IPS DF 6.9 (cell line): ENCODE measurements at regions not wholly inside any gene's neighbourhood (a gene's known extent, or its start where the extent isn't known, plus 50 kb on each side); places are given as distances from the start of the nearest gene placed in this dataset.
"Not testable (repeated sequence)": the region's sequence is repeated elsewhere in the genome, so short reads cannot be mapped to it uniquely, and the experiment has no call there.

Experiments used
- DNase-seq: peaks from one replicate; pipeline ENCODE4 v3.0.0-alpha.2; 2013; ENCODE audit warnings: low read depth, low spot score
- H3K27ac ChIP-seq: one replicate; pipeline ENCODE4 v1.5.1; 2013; ENCODE audit warnings: low read length, control low read depth
- H3K27me3 ChIP-seq: 2 replicates; pipeline ENCODE4 v1.6.1; 2013; ENCODE audit warnings: mild to moderate bottlenecking, low read length; ENCODE audit not compliant: control insufficient read depth, insufficient read depth
- H3K36me3 ChIP-seq: 2 replicates; pipeline ENCODE4 v1.6.1; 2013; ENCODE audit warnings: low read length; ENCODE audit not compliant: control insufficient read depth, insufficient read depth
- H3K4me1 ChIP-seq: 2 replicates; pipeline ENCODE4 v1.6.1; 2013; ENCODE audit warnings: low read length; ENCODE audit not compliant: control insufficient read depth, insufficient read depth
- H3K4me3 ChIP-seq: 2 replicates; pipeline ENCODE4 v1.5.1; 2013; ENCODE audit warnings: mild to moderate bottlenecking, low read length
- H3K9me3 ChIP-seq: 2 replicates; pipeline ENCODE4 v1.6.1; 2013; ENCODE audit warnings: low read length, inconsistent platforms; ENCODE audit not compliant: control insufficient read depth, insufficient read depth
- WGBS: extraction: QIAGEN DNeasy Blood & Tissue Kit; methylation state at CpG from one replicate; pipeline ENCODE4 v1.1.7; 2013; ENCODE audit warnings: mixed read lengths, missing lambda C conversion rate; ENCODE audit not compliant: insufficient read length, insufficient coverage; 5-methylcytosine and 5-hydroxymethylcytosine counted together

DNA sequence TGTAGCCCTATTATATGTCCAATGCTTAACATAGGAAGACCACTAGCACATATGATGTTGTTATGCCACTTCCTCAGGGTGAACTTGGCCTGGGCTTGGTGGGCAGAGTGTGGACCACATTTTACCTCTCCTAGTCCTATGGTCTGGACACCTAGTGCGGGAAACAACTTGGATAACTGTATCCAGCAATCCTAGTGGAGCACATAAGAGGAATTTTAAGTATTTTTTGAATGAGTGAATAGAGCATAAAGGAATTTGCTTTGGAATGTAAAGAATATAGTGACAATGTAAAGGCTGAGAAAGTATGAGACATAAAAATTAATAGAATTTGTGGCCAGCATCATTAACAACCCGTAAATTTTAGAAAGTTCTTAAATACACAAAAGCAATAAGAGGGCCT, 528.9 kb downstream of the IGSF11 start:
- Histone ChIP-seq H3K27me3 (no peaks in the 10 kb centered on the region), H3K4me1 (peaks cover 2% of the 10 kb centered on the region; the same call in 1 of the 2 replicates), H3K9me3 (no peaks in the 10 kb centered on the region; the same call in 1 of the 2 replicates), H3K36me3 (no peaks in the 10 kb centered on the region), H3K4me3 (no peak overlapping the region), H3K27ac (no peak overlapping the region)
- no CpG with 5 or more reads among the region's 2 CpGs for WGBS
- no peak for DNase-seq

DNA sequence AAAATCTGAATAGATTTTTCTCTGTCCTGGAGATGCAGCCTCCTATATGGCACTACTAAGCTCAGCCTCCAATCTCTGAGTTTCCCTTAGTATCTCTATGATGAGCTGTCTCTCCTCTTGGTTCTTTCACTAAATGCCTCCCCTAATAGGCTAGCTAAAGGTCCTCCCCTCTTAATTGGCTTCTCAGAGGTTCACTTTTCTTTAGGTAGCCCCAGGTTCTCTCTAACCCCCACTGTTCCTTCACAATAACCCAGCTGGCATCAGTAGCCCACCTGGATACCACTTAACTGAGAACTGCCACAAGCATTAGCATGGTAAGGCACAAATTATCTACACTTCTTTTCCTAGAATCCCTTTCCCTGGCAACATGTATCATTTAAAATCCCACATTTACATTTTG, 523.2 kb downstream of the IGSF11 start:
- Histone ChIP-seq H3K4me1 (no peaks in the 10 kb centered on the region; the same call in 1 of the 2 replicates), H3K4me3 (no peak overlapping the region), H3K27me3 (no peaks in the 10 kb centered on the region), H3K9me3 (no peaks in the 10 kb centered on the region; the same call in 1 of the 2 replicates), H3K36me3 (no peaks in the 10 kb centered on the region), H3K27ac (no peak overlapping the region)
- no peak for DNase-seq

DNA sequence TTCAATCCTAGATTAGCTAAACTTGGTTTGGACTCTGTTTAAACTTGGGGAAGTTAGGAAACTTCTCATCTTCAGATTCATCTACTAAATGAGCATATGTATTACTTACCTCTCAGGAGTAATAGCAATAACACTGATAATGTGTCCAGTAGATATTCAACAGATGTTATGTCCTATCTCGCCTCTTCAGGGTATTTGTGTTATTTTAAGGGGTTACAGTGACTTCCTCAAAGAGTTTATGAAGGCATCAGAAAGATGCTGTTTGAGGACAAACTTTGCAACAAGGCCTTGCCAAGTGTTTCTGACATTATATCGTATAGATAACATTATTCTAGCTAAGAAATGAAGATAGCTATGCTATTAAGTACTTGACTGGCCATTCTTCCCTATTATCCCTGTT, 522.3 kb downstream of the IGSF11 start:
- H3K27me3 ChIP-seq = no peaks in the 10 kb centered on the region
- H3K4me3 ChIP-seq = no peak overlapping the region
- no peaks in the 10 kb centered on the region; the same call in 1 of the 2 replicates for H3K9me3 ChIP-seq
- H3K4me1 ChIP-seq = no peaks in the 10 kb centered on the region; the same call in 1 of the 2 replicates
- no peak overlapping the region for H3K27ac ChIP-seq
- H3K36me3 ChIP-seq = no peaks in the 10 kb centered on the region
- no peak for DNase-seq
- WGBS = no CpG with 5 or more reads among the region's 2 CpGs

DNA sequence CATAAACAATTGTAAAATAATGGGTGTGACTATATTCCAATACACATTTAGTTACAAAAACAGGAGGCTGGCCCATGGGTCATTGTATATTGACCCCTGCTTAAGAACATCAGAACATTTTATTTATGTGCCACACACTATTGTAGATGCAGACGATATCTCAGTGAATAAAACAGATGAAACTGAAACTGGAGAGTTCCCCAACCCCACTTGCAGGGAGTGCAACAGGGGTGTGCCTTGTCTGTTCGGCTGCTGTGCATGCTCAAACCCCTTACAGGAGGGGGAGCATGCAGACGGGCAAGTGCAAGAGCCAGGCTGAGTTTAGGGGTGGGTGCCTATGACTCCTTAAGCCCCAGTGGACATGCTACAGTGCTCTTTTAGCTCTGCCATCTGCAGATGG, 509.6 kb downstream of the IGSF11 start:
- H3K4me3 ChIP-seq = no peak overlapping the region
- DNase-seq = no peak
- no peaks in the 10 kb centered on the region for H3K9me3 ChIP-seq
- no peak overlapping the region for H3K27ac ChIP-seq
- no peaks in the 10 kb centered on the region for H3K27me3 ChIP-seq
- H3K36me3 ChIP-seq = no peaks in the 10 kb centered on the region
- no peaks in the 10 kb centered on the region for H3K4me1 ChIP-seq
- WGBS = no CpG with 5 or more reads among the region's 3 CpGs

DNA sequence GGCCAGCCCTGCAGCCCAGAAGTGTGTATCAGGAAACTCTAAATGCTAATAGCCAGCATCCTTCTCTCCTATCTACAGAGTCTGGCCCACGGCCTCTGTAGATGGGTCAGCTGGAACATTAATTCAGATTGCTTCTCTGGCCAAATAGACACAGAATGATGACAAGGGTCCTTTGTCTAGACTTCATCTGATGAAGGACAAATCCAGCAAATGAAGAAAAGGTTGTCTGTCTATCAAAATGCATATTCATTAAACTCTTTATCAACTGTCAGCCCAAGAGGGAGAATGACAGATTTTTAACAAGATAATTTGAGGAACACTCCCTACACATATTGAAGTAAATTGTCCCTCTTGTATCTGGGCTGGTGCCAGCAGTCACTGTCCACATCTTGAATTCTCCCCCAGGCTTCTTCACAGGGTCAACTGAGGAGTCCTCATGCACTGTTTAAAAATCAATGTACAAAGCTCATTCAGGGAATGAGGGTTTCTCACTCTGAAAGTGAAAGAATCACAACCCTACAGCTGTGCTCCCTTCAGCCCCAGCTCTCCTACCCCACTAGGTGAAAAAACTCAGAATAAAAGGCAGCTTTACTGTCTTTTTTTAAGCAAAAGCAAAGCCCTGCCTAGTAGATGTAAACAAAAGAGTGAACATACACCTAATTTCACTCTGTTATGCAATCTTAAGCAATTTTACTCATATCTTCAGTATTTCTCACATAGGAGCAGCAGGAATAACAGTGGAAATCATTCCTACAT, 507.7 kb downstream of the IGSF11 start:
- Histone ChIP-seq H3K36me3 (no peaks in the 10 kb centered on the region), H3K4me1 (no peaks in the 10 kb centered on the region), H3K4me3 (no peak overlapping the region), H3K9me3 (no peaks in the 10 kb centered on the region), H3K27ac (no peak overlapping the region), H3K27me3 (no peaks in the 10 kb centered on the region)
- DNase-seq = no peak
- no CpG with 5 or more reads among the region's 1 CpG for WGBS

DNA sequence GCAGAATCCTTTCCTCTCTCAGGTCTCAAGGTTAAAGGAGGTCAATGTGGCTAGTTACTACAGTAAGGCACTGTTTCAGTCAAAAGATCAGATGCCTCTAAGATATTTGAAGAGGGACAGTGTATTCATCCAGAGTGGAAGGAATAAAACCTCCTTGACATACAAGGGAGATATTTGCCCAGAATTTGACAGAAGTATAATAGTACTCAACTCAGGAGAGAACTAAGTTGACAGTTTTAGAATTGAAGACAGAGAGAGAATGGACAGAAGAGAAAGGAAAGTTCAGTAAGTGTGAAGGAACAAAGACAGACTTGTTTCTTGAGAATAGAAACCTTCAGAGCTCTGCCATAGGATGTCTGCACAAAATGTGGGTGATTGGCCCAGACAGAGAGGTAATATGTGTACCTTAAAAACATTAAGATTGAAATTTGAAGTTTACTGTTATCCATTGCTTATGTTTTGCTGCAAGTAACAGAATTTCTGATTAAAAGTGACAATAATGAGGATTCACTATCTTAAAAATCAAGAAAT, 507.1 kb downstream of the IGSF11 start:
- Histone ChIP-seq H3K4me3 (no peak overlapping the region), H3K36me3 (no peaks in the 10 kb centered on the region), H3K9me3 (no peaks in the 10 kb centered on the region), H3K27ac (no peak overlapping the region), H3K27me3 (no peaks in the 10 kb centered on the region), H3K4me1 (no peaks in the 10 kb centered on the region)
- no peak for DNase-seq

DNA sequence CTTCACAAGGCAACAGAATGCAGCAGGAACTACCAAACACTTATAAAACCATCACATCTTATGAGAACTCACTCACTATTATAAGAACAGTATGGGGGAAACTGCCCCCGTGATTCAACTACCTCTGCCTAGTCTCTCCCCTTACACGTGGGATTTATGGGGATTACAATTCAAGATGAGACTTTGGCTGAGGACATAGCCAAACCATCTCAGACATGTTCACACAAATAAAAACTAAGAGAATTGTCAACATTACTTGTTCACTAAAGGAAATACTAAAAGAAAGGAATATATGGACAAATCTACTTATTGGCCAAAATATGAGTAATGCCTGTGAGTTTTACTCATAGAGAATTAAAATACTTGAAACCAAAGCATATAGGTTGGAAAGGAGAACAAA, 505.1 kb downstream of the IGSF11 start:
- DNase-seq = no peak
- Histone ChIP-seq H3K4me3 (no peak overlapping the region), H3K4me1 (no peaks in the 10 kb centered on the region), H3K36me3 (no peaks in the 10 kb centered on the region), H3K27ac (no peak overlapping the region), H3K9me3 (no peaks in the 10 kb centered on the region), H3K27me3 (no peaks in the 10 kb centered on the region)
- WGBS = no CpG with 5 or more reads among the region's 2 CpGs

DNA sequence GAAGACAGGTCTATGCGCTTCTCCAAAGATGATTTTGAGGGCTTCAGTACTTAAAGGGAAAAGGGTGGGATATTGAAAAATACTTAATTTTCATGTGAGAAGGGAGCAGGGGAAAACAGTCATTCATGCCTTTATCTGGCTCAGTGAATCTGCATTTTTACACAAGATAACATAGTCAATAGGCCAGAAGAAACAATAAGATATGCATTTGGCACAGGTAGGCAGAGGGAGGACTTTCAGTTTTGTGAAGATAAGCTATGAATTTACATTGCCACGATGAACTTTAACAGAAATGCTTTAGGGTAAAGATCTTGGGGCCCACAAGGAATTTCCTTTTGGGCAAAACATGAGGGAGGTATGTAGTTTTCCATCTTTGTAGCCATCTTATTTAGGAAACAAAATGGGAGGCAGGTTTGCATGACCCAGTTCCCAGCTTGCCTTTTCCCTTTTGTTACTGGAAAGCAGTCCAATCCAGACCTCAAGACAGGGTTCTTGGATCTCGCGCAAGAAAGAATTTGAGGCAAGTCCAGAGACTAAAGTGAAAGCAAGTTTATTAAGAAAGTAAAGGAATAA, 504.2 kb downstream of the IGSF11 start:
- H3K27me3 ChIP-seq = no peaks in the 10 kb centered on the region
- no peaks in the 10 kb centered on the region for H3K9me3 ChIP-seq
- no peaks in the 10 kb centered on the region for H3K36me3 ChIP-seq
- no peak for DNase-seq
- H3K27ac ChIP-seq = no peak overlapping the region
- no CpG with 5 or more reads among the region's 4 CpGs for WGBS
- H3K4me1 ChIP-seq = no peaks in the 10 kb centered on the region
- H3K4me3 ChIP-seq = no peak overlapping the region

DNA sequence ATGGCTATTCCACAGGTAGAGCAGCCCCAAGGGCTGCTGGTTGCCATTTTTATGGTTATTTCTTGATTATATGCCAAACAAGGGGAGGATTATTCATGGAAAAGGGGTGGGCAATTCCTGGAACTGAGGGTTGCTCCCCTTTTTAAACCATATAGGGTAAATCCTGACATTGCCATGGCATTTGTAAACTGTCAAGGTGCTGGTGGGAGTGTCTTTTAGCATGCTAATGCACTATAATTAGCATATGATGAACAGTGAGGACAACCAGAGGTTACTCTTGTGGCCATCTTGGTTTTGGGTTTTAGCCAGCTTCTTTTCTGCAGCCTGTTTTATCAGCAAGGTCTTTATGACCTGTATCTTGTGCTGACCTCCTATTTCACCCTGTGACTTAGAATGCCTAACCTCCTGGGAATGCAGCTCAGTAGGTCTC, 503.7 kb downstream of the IGSF11 start:
- not testable (repeated sequence) for H3K36me3 ChIP-seq, H3K4me1 ChIP-seq, DNase-seq, H3K9me3 ChIP-seq, H3K27me3 ChIP-seq, H3K27ac ChIP-seq, H3K4me3 ChIP-seq

DNA sequence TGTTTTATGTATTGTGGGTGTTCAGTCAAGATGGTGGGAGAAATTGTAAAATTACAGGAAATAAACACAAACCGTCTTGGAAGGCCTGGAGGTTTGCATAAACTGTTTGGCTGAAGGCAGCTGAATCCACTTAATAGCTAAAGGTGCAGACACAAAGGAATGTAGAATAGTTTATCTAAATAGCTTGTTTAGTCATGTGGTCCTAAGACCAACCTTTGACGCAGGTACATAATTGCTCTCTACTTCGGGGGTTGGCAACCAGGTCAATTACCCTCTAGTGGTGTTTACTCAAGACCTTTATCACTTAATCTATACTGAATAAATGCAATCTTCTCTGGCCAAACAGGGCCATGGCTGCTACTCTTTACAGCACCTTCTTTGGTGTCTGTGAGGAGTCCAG, 502.8 kb downstream of the IGSF11 start:
- Histone ChIP-seq H3K27ac (no peak overlapping the region), H3K9me3 (no peaks in the 10 kb centered on the region), H3K4me1 (no peaks in the 10 kb centered on the region), H3K27me3 (no peaks in the 10 kb centered on the region), H3K4me3 (no peak overlapping the region), H3K36me3 (no peaks in the 10 kb centered on the region)
- no peak for DNase-seq
- WGBS = no CpG with 5 or more reads among the region's 3 CpGs

DNA sequence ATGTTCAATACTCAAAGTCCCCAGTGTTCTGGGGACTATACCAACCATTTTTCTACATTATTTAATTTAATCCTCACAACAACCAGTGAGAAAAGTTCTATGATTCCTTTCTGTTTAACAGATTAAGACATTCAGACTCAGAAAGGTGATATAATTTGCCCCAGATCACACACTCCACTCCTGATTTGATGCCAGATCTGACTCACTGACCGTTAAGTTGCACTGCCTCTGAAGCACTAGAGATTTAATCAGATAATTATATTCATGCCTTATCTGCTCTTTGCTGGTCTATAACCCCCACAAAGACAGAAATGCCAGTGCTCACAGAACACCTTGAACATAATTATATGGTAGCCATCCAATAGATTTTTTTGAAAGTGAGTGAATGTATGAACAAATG, 501.0 kb downstream of the IGSF11 start:
- no peaks in the 10 kb centered on the region for H3K9me3 ChIP-seq
- no peak for DNase-seq
- no CpG with 5 or more reads among the region's 1 CpG for WGBS
- H3K27me3 ChIP-seq = no peaks in the 10 kb centered on the region
- H3K4me1 ChIP-seq = no peaks in the 10 kb centered on the region
- no peak overlapping the region for H3K27ac ChIP-seq
- no peak overlapping the region for H3K4me3 ChIP-seq
- H3K36me3 ChIP-seq = no peaks in the 10 kb centered on the region
